K562 (cell line): ENCODE measurements at regions not wholly inside any gene's neighbourhood (a gene's known extent, or its start where the extent isn't known, plus 50 kb on each side); places are given as distances from the start of the nearest gene placed in this dataset.

Experiments
- CTCF ChIP-seq, 3 experiments: IDR thresholded peaks in 2 of 3; conservative IDR thresholded peaks in 1 of 3; 2 replicates each; pipeline ENCODE4 v1.5.1; 2011 to 2012; ENCODE audit warnings: low read length in 3 of 3, mild to moderate bottlenecking in 3 of 3, control low read depth in 2 of 3, improper control_type of control experiment in 1 of 3, inconsistent platforms in 1 of 3, low read depth in 1 of 3, mixed read lengths in 1 of 3, moderate library complexity in 1 of 3; ENCODE audit not compliant: insufficient read depth in 2 of 3
- EP300 ChIP-seq: IDR thresholded peaks from 2 replicates; pipeline ENCODE4 v1.6.1; 2012; ENCODE audit warnings: low read length, improper control_type of control experiment
- HMGXB4 ChIP-seq: sonication (generic); formaldehyde crosslinking; IDR thresholded peaks from 2 replicates; pipeline ENCODE4 v1.8.1; 2023; ENCODE audit warnings: mild to moderate bottlenecking, missing genetic modification reagents
- SIX5 ChIP-seq, 2 experiments: IDR thresholded peaks; 2 replicates each; pipeline ENCODE4 v1.6.1; 2011; ENCODE audit warnings: low read length in 2 of 2, borderline replicate concordance in 1 of 2, low read depth in 1 of 2, mild to moderate bottlenecking in 1 of 2, moderate library complexity in 1 of 2; ENCODE audit not compliant: insufficient read depth in 1 of 2

GRCh38 chr7:10284001-10284400, 689.7 kb upstream of the PHF14 start:
- TF ChIP-seq HMGXB4 (CRISPR knock-in tag) (no peak), CTCF (IDR thresholded peaks at IDR 0.05 in 2 of 3, conservative IDR thresholded peaks at IDR 0.05 in 1 of 3; ENCODE audit: insufficient read depth in 2 of 3, low read depth in 1 of 3, low read length in 3 of 3) (no peak), SIX5 (IDR thresholded peaks at IDR 0.05; ENCODE audit: borderline replicate concordance in 1 of 2, insufficient read depth in 1 of 2, low read depth in 1 of 2, low read length in 2 of 2) (no peak), EP300 (no peak)
